B cell (primary cell): ENCODE measurements at regions not wholly inside any gene's neighbourhood (a gene's known extent, or its start where the extent isn't known, plus 50 kb on each side); places are given as distances from the start of the nearest gene placed in this dataset.

Experiments
- ATAC-seq: fragments of 200-7000 bp; cut with Tn5 transposase; one replicate; pipeline ENCODE4 v1.10.0; 2021; ENCODE audit warnings: low read depth, mild to moderate bottlenecking, moderate number of reproducible peaks, moderate library complexity
- CTCF ChIA-PET: fragments of 350-600 bp; sonication (Branson Sonifier 250); formaldehyde crosslinking; loops from one replicate; lab custom pipeline; 2021; ENCODE audit warnings: antibody characterized with exemption, inconsistent platforms; lab: Charles Lee
- POLR2A ChIA-PET: fragments of 350-600 bp; sonication (Branson Sonifier 250); formaldehyde crosslinking; loops from one replicate; lab custom pipeline; 2021; ENCODE audit warnings: antibody characterized with exemption; lab: Charles Lee
- DNase-seq: peaks from one replicate; pipeline ENCODE4 v3.0.0; 2013
- H2AFZ ChIP-seq: 2 replicates; pipeline ENCODE4 v1.6.1; 2012; ENCODE audit warnings: mild to moderate bottlenecking, low read depth, low read length; ENCODE audit not compliant: insufficient read depth, poor library complexity, severe bottlenecking
- H3K27ac ChIP-seq, 2 donors: 1 replicate in 1 of 2; 2 replicates in 1 of 2; pipeline ENCODE4 v1.5.1; 2012 to 2013; ENCODE audit warnings: low read length in 2 of 2, mild to moderate bottlenecking in 2 of 2, moderate library complexity in 1 of 2
- H3K27me3 ChIP-seq, 4 experiments: fragments of 200-600 bp in 1 of 4; sonication (generic) in 1 of 4; replicated peaks in 1 of 4; 1 replicate in 2 of 4; 2 replicates in 2 of 4; pipeline versions ENCODE4 v1.6.1 to v1.7.0; 2013 to 2016; ENCODE audit warnings: low read length in 3 of 4, mild to moderate bottlenecking in 2 of 4, mixed read lengths in 1 of 4, moderate library complexity in 1 of 4; ENCODE audit not compliant: insufficient read depth in 4 of 4, control insufficient read depth in 3 of 4; ENCODE audit errors: control extremely low read depth in 1 of 4
- H3K36me3 ChIP-seq, 2 experiments: replicated peaks in 1 of 2; 1 replicate in 1 of 2; 2 replicates in 1 of 2; pipeline versions ENCODE4 v1.6.1 to v1.7.1; 2013; ENCODE audit warnings: low read length in 1 of 2; ENCODE audit not compliant: insufficient read depth in 2 of 2, control insufficient read depth in 1 of 2; ENCODE audit errors: control extremely low read depth in 1 of 2, extremely low read depth in 1 of 2
- H3K4me1 ChIP-seq, 2 donors: fragments of 200-600 bp in 1 of 2; sonication (generic) in 1 of 2; 1 replicate in 1 of 2; 2 replicates in 1 of 2; pipeline versions ENCODE4 v1.5.1 to v1.6.1; 2013 to 2017; ENCODE audit warnings: low read length in 2 of 2; ENCODE audit not compliant: control insufficient read depth in 2 of 2, insufficient read depth in 2 of 2
- H3K4me2 ChIP-seq: replicated peaks from 2 replicates; pipeline ENCODE3; 2012; ENCODE audit warnings: mild to moderate bottlenecking, low read depth, low read length; ENCODE audit not compliant: poor library complexity, severe bottlenecking
- H3K4me3 ChIP-seq, 5 experiments: fragments of 200-600 bp in 1 of 5; sonication (generic) in 1 of 5; 1 replicate in 3 of 5; 2 replicates in 2 of 5; pipeline versions ENCODE4 v1.5.1 to v1.7.0; 2011 to 2016; ENCODE audit warnings: low read length in 4 of 5, mild to moderate bottlenecking in 4 of 5, low read depth in 2 of 5, control low read depth in 1 of 5, moderate library complexity in 1 of 5; ENCODE audit not compliant: insufficient read depth in 1 of 5; ENCODE audit errors: control extremely low read depth in 1 of 5, extremely low read depth in 1 of 5
- H3K79me2 ChIP-seq: fragments of 200-600 bp; sonication (generic); one replicate; pipeline ENCODE4 v1.6.0; 2016; ENCODE audit warnings: low read length; ENCODE audit not compliant: control insufficient read depth, insufficient read depth
- H3K9ac ChIP-seq: fragments of 200-600 bp; sonication (generic); 2 replicates; pipeline ENCODE4 v1.6.1; 2017; ENCODE audit warnings: mild to moderate bottlenecking, low read length, moderate library complexity
- H3K9me3 ChIP-seq, 3 donors: one replicate each; pipeline versions ENCODE4 v1.6.1 to v1.7.1; 2013; ENCODE audit warnings: low read length in 2 of 3; ENCODE audit not compliant: control insufficient read depth in 2 of 3, insufficient read depth in 1 of 3; ENCODE audit errors: control extremely low read depth in 1 of 3
- H4K20me1 ChIP-seq: 2 replicates; pipeline ENCODE4 v1.6.0; 2012; ENCODE audit warnings: mild to moderate bottlenecking, low read length; ENCODE audit not compliant: insufficient read depth, control insufficient read depth, poor library complexity, severe bottlenecking
- H3K27ac Mint-ChIP-seq: one replicate; pipeline ENCODE4 v1.8.0; 2021; ENCODE audit warnings: mixed read lengths
- H3K27me3 Mint-ChIP-seq: one replicate; pipeline ENCODE4 v1.8.0; 2021; ENCODE audit warnings: mixed read lengths
- H3K4me1 Mint-ChIP-seq: one replicate; pipeline ENCODE4 v1.8.0; 2021; ENCODE audit warnings: mixed read lengths
- H3K4me3 Mint-ChIP-seq: one replicate; pipeline ENCODE4 v1.8.0; 2021; ENCODE audit warnings: mixed read lengths
- H3K9me3 Mint-ChIP-seq: one replicate; pipeline ENCODE4 v1.8.0; 2022; ENCODE audit warnings: mixed read lengths; ENCODE audit not compliant: insufficient read depth
- CTCF ChIP-seq: fragments of 200-600 bp; IDR thresholded peaks from one replicate; pipeline ENCODE4 v1.8.0; 2022; ENCODE audit warnings: antibody characterized with exemption, mild to moderate bottlenecking
- EZH2 ChIP-seq: IDR thresholded peaks from 2 replicates; pipeline ENCODE4 v1.6.1; 2012; ENCODE audit warnings: borderline replicate concordance, low read depth, mild to moderate bottlenecking, moderate library complexity, low read length; ENCODE audit not compliant: insufficient read depth, poor library complexity, severe bottlenecking
- WGBS: methylation state at CpG from one replicate; pipeline ENCODE4 v1.1.5; 2013; ENCODE audit warnings: missing lambda C conversion rate; ENCODE audit not compliant: insufficient coverage; 5-methylcytosine and 5-hydroxymethylcytosine counted together
- intact Hi-C: fragments of 100-400 bp; cut with micrococcal nuclease; formaldehyde crosslinking; loops from one replicate; pipeline ENCODE4 v1.10.0; 2022

- POLR2A ChIA-PET = no interaction called here
Observed at GRCh38 chr3:135497979-135498378, 467.5 kb upstream of the PPP2R3A start.

DNA sequence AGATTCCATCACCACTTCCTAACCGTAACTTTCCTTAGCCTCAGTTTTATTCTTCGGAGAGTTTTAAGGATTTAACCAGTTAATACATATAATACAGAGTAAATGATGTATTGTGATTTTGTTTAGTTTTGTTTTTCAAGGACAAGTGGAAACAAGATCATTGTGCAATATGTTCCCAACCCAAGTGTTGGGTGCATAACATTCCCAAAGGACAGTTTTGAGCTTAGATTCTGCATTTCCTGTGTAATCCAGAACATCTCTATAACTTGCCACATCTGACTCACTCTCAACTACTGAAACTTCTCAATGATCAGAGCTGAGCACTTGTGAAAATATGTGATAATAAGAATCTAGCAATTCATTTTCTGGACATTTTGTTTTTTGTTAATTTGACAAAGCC lies 466.1 kb upstream of the PPP2R3A start:
- Histone ChIP-seq H3K4me3 (no peak overlapping the region), H3K27ac (no peak overlapping the region), H3K79me2 (no peaks in the 10 kb centered on the region), H3K4me1 (peaks cover 4% of the 10 kb centered on the region in 2 donors), H4K20me1 (no peaks in the 10 kb centered on the region), H3K36me3 (no peaks in the 10 kb centered on the region), H3K9ac (no peak overlapping the region), H3K4me2 (no peak overlapping the region), H3K27me3 (peaks cover 0 to 8% (median 0%) of the 10 kb centered on the region in 4 experiments), H2AFZ (no peak overlapping the region), H3K9me3 (no peaks in the 10 kb centered on the region)
- no peaks in the 10 kb centered on the region for H3K27me3 Mint-ChIP-seq
- no CpG with 5 or more reads among the region's 2 CpGs for WGBS
- H3K4me3 Mint-ChIP-seq = no peak overlapping the region
- no peak for ATAC-seq
- no peak overlapping the region for H3K27ac Mint-ChIP-seq
- no peaks in the 10 kb centered on the region for H3K9me3 Mint-ChIP-seq
- no peak for DNase-seq
- peaks cover 16% of the 10 kb centered on the region for H3K4me1 Mint-ChIP-seq
- ChIA-PET CTCF (no interaction called here), POLR2A (no interaction called here)
- TF ChIP-seq EZH2 (no peak), CTCF (no peak)
- intact Hi-C loops = no loop called here

More at GRCh38 chr3:135497979-135498378, 467.5 kb upstream of the PPP2R3A start:
- DNase-seq (no peak), ATAC-seq (no peak)
- Histone ChIP-seq H3K9ac (no peak overlapping the region), H3K36me3 (no peaks in the 10 kb centered on the region), H3K27me3 (peaks cover 0 to 8% (median 0%) of the 10 kb centered on the region in 4 experiments), H3K9me3 (no peaks in the 10 kb centered on the region), H3K27ac (no peak overlapping the region), H3K4me1 (no peaks in the 10 kb centered on the region), H3K79me2 (no peaks in the 10 kb centered on the region), H3K4me3 (no peak overlapping the region), H4K20me1 (no peaks in the 10 kb centered on the region), H3K4me2 (no peak overlapping the region), H2AFZ (no peak overlapping the region)
- Mint-ChIP-seq H3K9me3 (no peaks in the 10 kb centered on the region), H3K27me3 (no peaks in the 10 kb centered on the region), H3K27ac (no peak overlapping the region), H3K4me3 (no peak overlapping the region), H3K4me1 (peaks cover 7% of the 10 kb centered on the region)
- WGBS = 73% methylated on average over 5 of the region's 5 CpGs
- no peak for TF ChIP-seq EZH2
- no peak for TF ChIP-seq CTCF
- CTCF ChIA-PET = no interaction called here
- intact Hi-C loops = no loop called here
